Fibroblast of gingiva (primary cell): ENCODE measurements at regions not wholly inside any gene's neighbourhood (a gene's known extent, or its start where the extent isn't known, plus 50 kb on each side); places are given as distances from the start of the nearest gene placed in this dataset.
"Not testable (repeated sequence)": the region's sequence is repeated elsewhere in the genome, so short reads cannot be mapped to it uniquely, and the experiment has no call there.

Experiments
- DNase-seq: peaks from one replicate; pipeline ENCODE4 v3.0.0-alpha.2; 2011; ENCODE audit warnings: low read depth

GRCh38 chr1:100597061-100597741 lies 59.3 kb downstream of the GPR88 start:
- peak; percentile 50 for DNase-seq

- no peak for DNase-seq
Measured at GRCh38 chr1:100597784-100598183, 59.8 kb downstream of the GPR88 start.

GRCh38 chr1:100600377-100600776 lies 62.4 kb downstream of the GPR88 start:
- DNase-seq, result not testable (repeated sequence)

GRCh38 chr1:100602028-100602427 lies 64.1 kb downstream of the GPR88 start:
- DNase-seq, result not testable (repeated sequence)

GRCh38 chr1:100604372-100604771 lies 66.4 kb downstream of the GPR88 start:
- DNase-seq, result no peak

- peak; percentile 73 for DNase-seq
Measured at GRCh38 chr1:100606438-100606837, 68.5 kb downstream of the GPR88 start.

GRCh38 chr1:100607628-100608240 lies 69.8 kb downstream of the GPR88 start:
- DNase-seq, result peak; percentile 18

- DNase-seq, result no peak
Measured at GRCh38 chr1:100609849-100610248, 71.9 kb downstream of the GPR88 start.

- no peak for DNase-seq
Measured at GRCh38 chr1:100611086-100611485, 73.1 kb downstream of the GPR88 start.

- DNase-seq, result no peak
Measured at GRCh38 chr1:100612540-100612939, 74.6 kb downstream of the GPR88 start.

GRCh38 chr1:100613817-100614559 lies 76.0 kb downstream of the GPR88 start:
- DNase-seq, result no peak

- DNase-seq, result no peak
Measured at GRCh38 chr1:100614570-100614969, 76.6 kb downstream of the GPR88 start.

- no peak for DNase-seq
Measured at GRCh38 chr1:100615686-100616085, 77.7 kb downstream of the GPR88 start.

GRCh38 chr1:100616121-100616621 lies 78.2 kb downstream of the GPR88 start:
- no peak for DNase-seq

GRCh38 chr1:100622037-100622436 lies 84.1 kb downstream of the GPR88 start:
- DNase-seq, result peak; percentile 97

- no peak for DNase-seq
Measured at GRCh38 chr1:100622506-100622905, 84.6 kb downstream of the GPR88 start.

GRCh38 chr1:100622966-100623762 lies 85.2 kb downstream of the GPR88 start:
- peak; percentile 74 for DNase-seq

- peak; percentile 21 for DNase-seq
Measured at GRCh38 chr1:100624886-100625610, 87.1 kb downstream of the GPR88 start.

- no peak for DNase-seq
Measured at GRCh38 chr1:100626397-100626796, 88.5 kb downstream of the GPR88 start.

- DNase-seq, result peak; percentile 87
Measured at GRCh38 chr1:100627054-100627716, 89.2 kb downstream of the GPR88 start.

- peak; percentile 17 for DNase-seq
Measured at GRCh38 chr1:100627936-100628335, 90.0 kb downstream of the GPR88 start.
